KOPT-K1 (cell line): ENCODE measurements at regions not wholly inside any gene's neighbourhood (a gene's known extent, or its start where the extent isn't known, plus 50 kb on each side); places are given as distances from the start of the nearest gene placed in this dataset.

Source experiments
- H3K27ac ChIP-seq: fragments of 200-600 bp; sonication (generic); 2 replicates; pipeline ENCODE4 v1.5.1; 2016; ENCODE audit warnings: antibody characterized with exemption, mild to moderate bottlenecking, low read depth, low read length; ENCODE audit not compliant: poor library complexity, severe bottlenecking
- H3K36me3 ChIP-seq: fragments of 200-600 bp; sonication (generic); 2 replicates; pipeline ENCODE4 v1.5.1; 2017; ENCODE audit warnings: antibody characterized with exemption, mild to moderate bottlenecking, low read length, moderate library complexity; ENCODE audit not compliant: insufficient read depth
- H3K9me3 ChIP-seq: fragments of 200-600 bp; sonication (generic); 2 replicates; pipeline ENCODE4 v1.5.1; 2017; ENCODE audit warnings: antibody characterized with exemption, low read length, mild to moderate bottlenecking; ENCODE audit not compliant: insufficient read depth, poor library complexity, severe bottlenecking

- H3K27ac ChIP-seq: no peak overlapping the region
- no peaks in the 10 kb centered on the region for H3K9me3 ChIP-seq
- no peaks in the 10 kb centered on the region for H3K36me3 ChIP-seq
Observed at GRCh38 chr4:66589183-66589582, 918.9 kb upstream of the EPHA5 start.

- no peaks in the 10 kb centered on the region for H3K9me3 ChIP-seq
Observed at GRCh38 chr4:66585767-66586166, 915.5 kb upstream of the EPHA5 start.

GRCh38 chr4:66577922-66578321, 907.6 kb upstream of the EPHA5 start:
- Histone ChIP-seq H3K36me3 (no peaks in the 10 kb centered on the region), H3K27ac (no peak overlapping the region), H3K9me3 (no peaks in the 10 kb centered on the region)

More at GRCh38 chr4:66585767-66586166, 915.5 kb upstream of the EPHA5 start:
- no peaks in the 10 kb centered on the region for H3K36me3 ChIP-seq
- H3K27ac ChIP-seq: no peak overlapping the region

- no peaks in the 10 kb centered on the region for H3K36me3 ChIP-seq
- no peaks in the 10 kb centered on the region for H3K9me3 ChIP-seq
- no peak overlapping the region for H3K27ac ChIP-seq
Observed at GRCh38 chr4:66575008-66575696, 904.9 kb upstream of the EPHA5 start.

- Histone ChIP-seq H3K36me3 (no peaks in the 10 kb centered on the region), H3K9me3 (no peaks in the 10 kb centered on the region), H3K27ac (no peak overlapping the region)
Observed at GRCh38 chr4:66574145-66574978, 904.1 kb upstream of the EPHA5 start.

- no peaks in the 10 kb centered on the region for H3K9me3 ChIP-seq
- no peak overlapping the region for H3K27ac ChIP-seq
- no peaks in the 10 kb centered on the region for H3K36me3 ChIP-seq
Observed at GRCh38 chr4:66572949-66573348, 902.7 kb upstream of the EPHA5 start.

- Histone ChIP-seq H3K27ac (no peak overlapping the region), H3K9me3 (no peaks in the 10 kb centered on the region), H3K36me3 (no peaks in the 10 kb centered on the region)
Observed at GRCh38 chr4:66571145-66571695, 900.9 kb upstream of the EPHA5 start.

GRCh38 chr4:66569228-66569627, 898.9 kb upstream of the EPHA5 start:
- H3K27ac ChIP-seq: no peak overlapping the region
- no peaks in the 10 kb centered on the region for H3K36me3 ChIP-seq
- no peaks in the 10 kb centered on the region for H3K9me3 ChIP-seq

GRCh38 chr4:66568431-66568830, 898.1 kb upstream of the EPHA5 start:
- Histone ChIP-seq H3K9me3 (no peaks in the 10 kb centered on the region), H3K27ac (no peak overlapping the region), H3K36me3 (no peaks in the 10 kb centered on the region)

GRCh38 chr4:66568001-66568400, 897.7 kb upstream of the EPHA5 start:
- Histone ChIP-seq H3K36me3 (no peaks in the 10 kb centered on the region), H3K9me3 (no peaks in the 10 kb centered on the region), H3K27ac (no peak overlapping the region)

GRCh38 chr4:66567551-66567950, 897.3 kb upstream of the EPHA5 start:
- Histone ChIP-seq H3K27ac (no peak overlapping the region), H3K9me3 (no peaks in the 10 kb centered on the region), H3K36me3 (no peaks in the 10 kb centered on the region)

GRCh38 chr4:66565801-66566200, 895.5 kb upstream of the EPHA5 start:
- no peaks in the 10 kb centered on the region for H3K36me3 ChIP-seq
- H3K9me3 ChIP-seq: peaks cover 6% of the 10 kb centered on the region
- H3K27ac ChIP-seq: no peak overlapping the region

- Histone ChIP-seq H3K9me3 (peaks cover 6% of the 10 kb centered on the region), H3K36me3 (no peaks in the 10 kb centered on the region), H3K27ac (no peak overlapping the region)
Observed at GRCh38 chr4:66564901-66565651, 894.8 kb upstream of the EPHA5 start.

GRCh38 chr4:66562276-66562806, 892.1 kb upstream of the EPHA5 start:
- no peaks in the 10 kb centered on the region for H3K36me3 ChIP-seq
- H3K27ac ChIP-seq: no peak overlapping the region
- peaks cover 6% of the 10 kb centered on the region for H3K9me3 ChIP-seq
